T-cell (primary cell): ENCODE measurements at regions not wholly inside any gene's neighbourhood (a gene's known extent, or its start where the extent isn't known, plus 50 kb on each side); places are given as distances from the start of the nearest gene placed in this dataset.

ENCODE experiments used
- ATAC-seq, 4 experiments: fragments of 200-7000 bp in 3 of 4; fragments of 150-1000 bp in 1 of 4; cut with Tn5 transposase; replicated peaks in 1 of 4; 1 replicate in 3 of 4; 2 replicates in 1 of 4; pipeline ENCODE4 v1.10.0; 2021; ENCODE audit warnings: moderate library complexity in 3 of 4, mild to moderate bottlenecking in 2 of 4, moderate number of reproducible peaks in 1 of 4
- CTCF ChIA-PET, 2 donors: fragments of 300-600 bp; sonication (Branson Sonifier 250); formaldehyde crosslinking; loops; one replicate each; lab custom pipeline; 2022; ENCODE audit warnings: antibody characterized with exemption in 2 of 2; lab: Charles Lee
- POLR2A ChIA-PET, 2 donors: fragments of 300-600 bp; sonication (Branson Sonifier 250); formaldehyde crosslinking; loops; one replicate each; lab custom pipeline; 2022; ENCODE audit warnings: antibody characterized with exemption in 2 of 2; lab: Charles Lee
- DNase-seq, 35 experiments: peaks; one replicate each; pipeline versions ENCODE4 v3.0.0 to v3.0.0-alpha.2; 2013 to 2023
- H3K27ac ChIP-seq: one replicate; pipeline ENCODE4 v1.5.1; 2013; ENCODE audit warnings: low read length
- H3K27me3 ChIP-seq, 2 experiments: replicated peaks in 1 of 2; 1 replicate in 1 of 2; 2 replicates in 1 of 2; pipeline versions ENCODE4 v1.6.1 to v1.7.0; 2013; ENCODE audit warnings: low read length in 1 of 2, mixed read lengths in 1 of 2; ENCODE audit not compliant: control insufficient read depth in 2 of 2, insufficient read depth in 2 of 2; ENCODE audit errors: extremely low read depth in 1 of 2
- H3K36me3 ChIP-seq, 2 donors: 1 replicate in 1 of 2; 2 replicates in 1 of 2; pipeline versions ENCODE4 v1.6.1 to v1.7.0; 2013; ENCODE audit warnings: low read length in 1 of 2; ENCODE audit not compliant: control insufficient read depth in 2 of 2, insufficient read depth in 1 of 2; ENCODE audit errors: extremely low read depth in 1 of 2
- H3K4me1 ChIP-seq, 2 experiments: 1 replicate in 1 of 2; 2 replicates in 1 of 2; pipeline versions ENCODE4 v1.6.1 to v1.7.0; 2013; ENCODE audit warnings: low read length in 2 of 2, mixed read lengths in 1 of 2; ENCODE audit not compliant: insufficient read depth in 2 of 2, control insufficient read depth in 1 of 2; ENCODE audit errors: extremely low read depth in 1 of 2
- H3K4me3 ChIP-seq, 2 donors: 1 replicate in 1 of 2; 2 replicates in 1 of 2; pipeline versions ENCODE4 v1.5.1 to v1.7.0; 2013; ENCODE audit warnings: mild to moderate bottlenecking in 2 of 2, low read length in 1 of 2, moderate library complexity in 1 of 2; ENCODE audit not compliant: control insufficient read depth in 1 of 2; ENCODE audit errors: extremely low read depth in 1 of 2
- H3K9me3 ChIP-seq: 2 replicates; pipeline ENCODE4 v1.7.0; 2013
- H3K27ac Mint-ChIP-seq, 2 donors: one replicate each; pipeline ENCODE4 v1.8.0; 2020 to 2021; ENCODE audit warnings: mild to moderate bottlenecking in 2 of 2, mixed read lengths in 2 of 2
- H3K27me3 Mint-ChIP-seq, 2 donors: one replicate each; pipeline ENCODE4 v1.8.0; 2021 to 2022; ENCODE audit warnings: mixed read lengths in 2 of 2
- H3K36me3 Mint-ChIP-seq: one replicate; pipeline ENCODE4 v1.8.0; 2021; ENCODE audit warnings: mixed read lengths
- H3K4me1 Mint-ChIP-seq, 3 donors: one replicate each; pipeline ENCODE4 v1.8.0; 2020 to 2022; ENCODE audit warnings: mixed read lengths in 3 of 3, mild to moderate bottlenecking in 1 of 3
- H3K4me3 Mint-ChIP-seq, 3 donors: one replicate each; pipeline ENCODE4 v1.8.0; 2020 to 2022; ENCODE audit warnings: mild to moderate bottlenecking in 3 of 3, mixed read lengths in 3 of 3, moderate library complexity in 3 of 3
- H3K9me3 Mint-ChIP-seq, 3 donors: one replicate each; pipeline ENCODE4 v1.8.0; 2020 to 2022; ENCODE audit warnings: mixed read lengths in 3 of 3
- WGBS: methylation state at CpG from one replicate; pipeline ENCODE4 v1.1.5; 2013; ENCODE audit warnings: missing lambda C conversion rate; ENCODE audit not compliant: insufficient coverage; 5-methylcytosine and 5-hydroxymethylcytosine counted together

GRCh38 chr16:80074329-80074728 is 466.5 kb upstream of the DYNLRB2 start:
- H3K9me3 Mint-ChIP-seq: no peaks in the 10 kb centered on the region
- no peak overlapping the region for H3K27ac ChIP-seq
- no peaks in the 10 kb centered on the region for H3K36me3 Mint-ChIP-seq
- no peaks in the 10 kb centered on the region for H3K4me1 ChIP-seq
- H3K27ac Mint-ChIP-seq: no peak overlapping the region
- POLR2A ChIA-PET: no interaction called here
- no peak overlapping the region for H3K4me3 Mint-ChIP-seq
- no peaks in the 10 kb centered on the region for H3K36me3 ChIP-seq
- WGBS: 90% methylated on average over 1 of the region's 1 CpG
- ATAC-seq: no peak
- CTCF ChIA-PET: no interaction called here
- no peaks in the 10 kb centered on the region for H3K4me1 Mint-ChIP-seq
- H3K27me3 Mint-ChIP-seq: peaks cover 4 to 9% of the 10 kb centered on the region in 2 donors
- DNase-seq: no peak
- H3K4me3 ChIP-seq: no peak overlapping the region
- no peaks in the 10 kb centered on the region for H3K9me3 ChIP-seq
- no peaks in the 10 kb centered on the region for H3K27me3 ChIP-seq

GRCh38 chr16:80071964-80072456 is 468.8 kb upstream of the DYNLRB2 start:
- Mint-ChIP-seq H3K4me1 (no peaks in the 10 kb centered on the region), H3K4me3 (no peak overlapping the region), H3K9me3 (no peaks in the 10 kb centered on the region), H3K27me3 (peaks cover 4 to 8% of the 10 kb centered on the region in 2 donors), H3K36me3 (no peaks in the 10 kb centered on the region), H3K27ac (no peak overlapping the region)
- DNase-seq: no peak
- ATAC-seq: no peak
- no peaks in the 10 kb centered on the region for H3K4me1 ChIP-seq
- H3K27ac ChIP-seq: no peak overlapping the region
- POLR2A ChIA-PET: interaction anchor here in 1 of 2 donors (0.6 kb wide), 1 partner anchor 161 kb away, joined by 3 read pairs; no protein-coding TSS in a partner anchor
- H3K9me3 ChIP-seq: no peaks in the 10 kb centered on the region
- H3K27me3 ChIP-seq: no peaks in the 10 kb centered on the region
- H3K4me3 ChIP-seq: no peak overlapping the region
- CTCF ChIA-PET: no interaction called here
- 69% methylated on average over 2 of the region's 5 CpGs for WGBS
- no peaks in the 10 kb centered on the region for H3K36me3 ChIP-seq

GRCh38 chr16:80066805-80067580 is 466.5 kb upstream of the MAF start:
- DNase-seq: no peak
- H3K4me1 Mint-ChIP-seq: no peaks in the 10 kb centered on the region
- CTCF ChIA-PET: no interaction called here
- Histone ChIP-seq H3K36me3 (no peaks in the 10 kb centered on the region), H3K27me3 (peaks cover 0 to 2% of the 10 kb centered on the region in 2 experiments), H3K27ac (no peak overlapping the region), H3K9me3 (no peaks in the 10 kb centered on the region), H3K4me3 (no peak overlapping the region), H3K4me1 (no peaks in the 10 kb centered on the region)
- H3K27me3 Mint-ChIP-seq: peaks cover 3 to 4% of the 10 kb centered on the region in 2 donors
- WGBS: 71% methylated on average over 6 of the region's 12 CpGs
- ATAC-seq: no peak
- no peaks in the 10 kb centered on the region for H3K36me3 Mint-ChIP-seq
- no peaks in the 10 kb centered on the region for H3K9me3 Mint-ChIP-seq
- POLR2A ChIA-PET: interaction anchor here in 1 of 2 donors (0.5 kb wide), 1 partner anchor 416 kb away, joined by 4 read pairs; no protein-coding TSS in a partner anchor
- no peak overlapping the region for H3K27ac Mint-ChIP-seq
- H3K4me3 Mint-ChIP-seq: no peak overlapping the region

- no peak for ATAC-seq
- ChIA-PET POLR2A (no interaction called here), CTCF (no interaction called here)
- peaks cover 2 to 3% of the 10 kb centered on the region in 2 donors for H3K27me3 Mint-ChIP-seq
- H3K9me3 Mint-ChIP-seq: no peaks in the 10 kb centered on the region
- H3K4me3 Mint-ChIP-seq: no peak overlapping the region
- Histone ChIP-seq H3K4me3 (no peak overlapping the region), H3K4me1 (no peaks in the 10 kb centered on the region), H3K36me3 (no peaks in the 10 kb centered on the region), H3K27ac (no peak overlapping the region), H3K9me3 (no peaks in the 10 kb centered on the region), H3K27me3 (peaks cover 0 to 3% of the 10 kb centered on the region in 2 experiments)
- no peak overlapping the region for H3K27ac Mint-ChIP-seq
- no CpG with 5 or more reads among the region's 3 CpGs for WGBS
- no peaks in the 10 kb centered on the region for H3K36me3 Mint-ChIP-seq
- no peak for DNase-seq
- no peaks in the 10 kb centered on the region for H3K4me1 Mint-ChIP-seq
Measured at GRCh38 chr16:80065541-80065940, 465.0 kb upstream of the MAF start.

GRCh38 chr16:80063713-80064069 is 463.2 kb upstream of the MAF start:
- no peak for ATAC-seq
- Histone ChIP-seq H3K27me3 (peaks cover 0 to 3% of the 10 kb centered on the region in 2 experiments), H3K27ac (no peak overlapping the region), H3K36me3 (no peaks in the 10 kb centered on the region), H3K4me3 (no peak overlapping the region), H3K4me1 (no peaks in the 10 kb centered on the region), H3K9me3 (no peaks in the 10 kb centered on the region)
- ChIA-PET POLR2A (no interaction called here), CTCF (no interaction called here)
- no peak overlapping the region for H3K4me3 Mint-ChIP-seq
- H3K4me1 Mint-ChIP-seq: no peaks in the 10 kb centered on the region
- H3K9me3 Mint-ChIP-seq: no peaks in the 10 kb centered on the region
- no peaks in the 10 kb centered on the region for H3K36me3 Mint-ChIP-seq
- no peak for DNase-seq
- peaks cover 2 to 3% of the 10 kb centered on the region in 2 donors for H3K27me3 Mint-ChIP-seq
- WGBS: 40% methylated on average over 1 of the region's 4 CpGs
- H3K27ac Mint-ChIP-seq: no peak overlapping the region

GRCh38 chr16:80063031-80063712 is 462.6 kb upstream of the MAF start:
- ATAC-seq (no peak), DNase-seq (no peak)
- Mint-ChIP-seq H3K4me1 (no peaks in the 10 kb centered on the region), H3K27me3 (peaks cover 0 to 3% of the 10 kb centered on the region in 2 donors), H3K36me3 (no peaks in the 10 kb centered on the region), H3K27ac (no peak overlapping the region), H3K4me3 (no peak overlapping the region), H3K9me3 (no peaks in the 10 kb centered on the region)
- ChIA-PET CTCF (no interaction called here), POLR2A (no interaction called here)
- 88% methylated on average over 4 of the region's 7 CpGs for WGBS
- Histone ChIP-seq H3K27me3 (peaks cover 0 to 3% of the 10 kb centered on the region in 2 experiments), H3K27ac (no peak overlapping the region), H3K9me3 (no peaks in the 10 kb centered on the region), H3K4me1 (no peaks in the 10 kb centered on the region), H3K36me3 (no peaks in the 10 kb centered on the region), H3K4me3 (no peak overlapping the region)
